ENCODE measurements at regions not wholly inside any gene's neighbourhood (a gene's known extent, or its start where the extent isn't known, plus 50 kb on each side); places are given as distances from the start of the nearest gene placed in this dataset.

GRCh38 chr11:42494459-42494858 is 817.3 kb upstream of the API5 start:
- WGBS, 2 donors = 87 to 90% methylated on average over 9 of the region's 9 CpGs
- no peaks in the 10 kb centered on the region for H3K4me1 ChIP-seq
- H3K9me3 ChIP-seq = no peaks in the 10 kb centered on the region
- no peak overlapping the region for H3K4me3 ChIP-seq
- no peaks in the 10 kb centered on the region for H3K27me3 ChIP-seq
- intact Hi-C loops (cut with DNase I) = no loop called here
- no peak for DNase-seq
- H3K27ac ChIP-seq = no peak overlapping the region
- no peaks in the 10 kb centered on the region for H3K36me3 ChIP-seq
- TF ChIP-seq CTCF (IDR thresholded peaks at IDR 0.05) (no peak), POLR2A (IDR thresholded peaks at IDR 0.05) (no peak)

- Histone ChIP-seq H3K4me1 (no peaks in the 10 kb centered on the region), H3K27me3 (no peaks in the 10 kb centered on the region), H3K36me3 (no peaks in the 10 kb centered on the region), H3K27ac (no peak overlapping the region), H3K4me3 (no peak overlapping the region), H3K9me3 (no peaks in the 10 kb centered on the region)
- TF ChIP-seq POLR2A (IDR thresholded peaks at IDR 0.05) (no peak), CTCF (IDR thresholded peaks at IDR 0.05) (no peak)
- intact Hi-C loops (cut with DNase I) = no loop called here
- DNase-seq = no peak
- 52 to 56% methylated on average over 3 of the region's 3 CpGs for WGBS, 2 donors
These were observed 812.8 kb upstream of the API5 start for GRCh38 chr11:42498971-42499370.

- no peaks in the 10 kb centered on the region for H3K36me3 ChIP-seq
- H3K27ac ChIP-seq = no peak overlapping the region
- WGBS, 2 donors = 0% methylated on average over 1 of the region's 1 CpG
- H3K27me3 ChIP-seq = no peaks in the 10 kb centered on the region
- no peaks in the 10 kb centered on the region for H3K4me1 ChIP-seq
- DNase-seq = no peak
- H3K4me3 ChIP-seq = no peak overlapping the region
- TF ChIP-seq CTCF (IDR thresholded peaks at IDR 0.05) (no peak), POLR2A (IDR thresholded peaks at IDR 0.05) (no peak)
- no peaks in the 10 kb centered on the region for H3K9me3 ChIP-seq
- intact Hi-C loops (cut with DNase I) = no loop called here
These were observed 809.6 kb upstream of the API5 start for GRCh38 chr11:42502151-42502550.

GRCh38 chr11:42521994-42522393 is 789.8 kb upstream of the API5 start:
- no peak for DNase-seq
- Histone ChIP-seq H3K9me3 (no peaks in the 10 kb centered on the region), H3K27me3 (no peaks in the 10 kb centered on the region), H3K27ac (no peak overlapping the region), H3K36me3 (no peaks in the 10 kb centered on the region), H3K4me1 (no peaks in the 10 kb centered on the region), H3K4me3 (no peak overlapping the region)
- intact Hi-C loops (cut with DNase I) = no loop called here
- TF ChIP-seq POLR2A (IDR thresholded peaks at IDR 0.05) (no peak), CTCF (IDR thresholded peaks at IDR 0.05) (no peak)
- WGBS, 2 donors = 50 to 67% methylated on average over 4 of the region's 4 CpGs

- Histone ChIP-seq H3K4me1 (no peaks in the 10 kb centered on the region), H3K4me3 (no peak overlapping the region), H3K27me3 (no peaks in the 10 kb centered on the region), H3K36me3 (no peaks in the 10 kb centered on the region), H3K27ac (no peak overlapping the region), H3K9me3 (no peaks in the 10 kb centered on the region)
- WGBS, 2 donors = 6 to 9% methylated on average over 7 of the region's 7 CpGs
- TF ChIP-seq POLR2A (IDR thresholded peaks at IDR 0.05) = no peak
- peak in 4 of 6 experiments; percentile 35 to 46 (median 42) for TF ChIP-seq CTCF (IDR thresholded peaks at IDR 0.05)
- DNase-seq = no peak
- intact Hi-C loops (cut with DNase I) = no loop called here
These were observed 787.1 kb upstream of the API5 start for GRCh38 chr11:42524534-42525227.

All from esophagus squamous epithelium (tissue), 5 donors.